Smooth muscle cell (in vitro differentiated cells): ENCODE measurements at regions not wholly inside any gene's neighbourhood (a gene's known extent, or its start where the extent isn't known, plus 50 kb on each side); places are given as distances from the start of the nearest gene placed in this dataset.

Experiments used
- DNase-seq: peaks from one replicate; lab custom pipeline; 2025; ENCODE audit not compliant: unreplicated experiment; lab: John Stamatoyannopoulos, UW
- H2AFZ ChIP-seq: fragments of 200-600 bp; sonication (generic); 2 replicates; pipeline ENCODE4 v1.6.0; 2016; ENCODE audit warnings: antibody characterized with exemption, low read depth, mild to moderate bottlenecking
- H3F3A ChIP-seq: fragments of 200-600 bp; sonication (generic); 2 replicates; pipeline ENCODE4 v1.6.0; 2017; ENCODE audit warnings: antibody characterized with exemption, low read depth
- H3K27ac ChIP-seq: fragments of 200-600 bp; sonication (generic); 2 replicates; pipeline ENCODE4 v1.5.1; 2016; ENCODE audit warnings: low read depth, mild to moderate bottlenecking
- H3K27me3 ChIP-seq: fragments of 200-600 bp; sonication (generic); 2 replicates; pipeline ENCODE4 v1.6.1; 2016; ENCODE audit warnings: low read depth, mild to moderate bottlenecking
- H3K36me3 ChIP-seq: fragments of 200-600 bp; sonication (generic); 2 replicates; pipeline ENCODE4 v1.5.1; 2016; ENCODE audit warnings: low read depth
- H3K4me1 ChIP-seq: fragments of 200-600 bp; sonication (generic); 2 replicates; pipeline ENCODE4 v1.5.1; 2016; ENCODE audit warnings: low read depth
- H3K4me2 ChIP-seq: fragments of 200-600 bp; sonication (generic); 2 replicates; pipeline ENCODE4 v1.6.0; 2016; ENCODE audit warnings: mild to moderate bottlenecking
- H3K4me3 ChIP-seq: fragments of 200-600 bp; sonication (generic); 2 replicates; pipeline ENCODE4 v1.5.1; 2016; ENCODE audit warnings: mild to moderate bottlenecking
- H3K79me2 ChIP-seq: fragments of 200-600 bp; sonication (generic); 2 replicates; pipeline ENCODE4 v1.6.0; 2016; ENCODE audit warnings: low read depth, mild to moderate bottlenecking
- H3K9ac ChIP-seq: fragments of 200-600 bp; sonication (generic); 2 replicates; pipeline ENCODE4 v1.6.0; 2016; ENCODE audit warnings: low read depth
- H3K9me3 ChIP-seq: fragments of 200-600 bp; sonication (generic); replicated peaks from 2 replicates; pipeline ENCODE4 v1.5.1; 2016; ENCODE audit warnings: low read depth
- H4K20me1 ChIP-seq: fragments of 200-600 bp; sonication (generic); 2 replicates; pipeline ENCODE4 v1.6.0; 2016; ENCODE audit warnings: low read depth
- WGBS: methylation state at CpG from one replicate; pipeline ENCODE4 v1.1.7; 2016; ENCODE audit warnings: low lambda C conversion rate; 5-methylcytosine and 5-hydroxymethylcytosine counted together
- TF ChIP-seq, protein P1 (sequence below): fragments of 200-600 bp; sonication (generic); IDR thresholded peaks from 2 replicates; pipeline ENCODE4 v1.5.1; 2017; ENCODE audit warnings: borderline replicate concordance, mild to moderate bottlenecking, antibody characterized with exemption; ENCODE audit not compliant: insufficient read depth, poor library complexity, severe bottlenecking

- H3K4me1 ChIP-seq: no peaks in the 10 kb centered on the region
- TF ChIP-seq, protein P1, sequence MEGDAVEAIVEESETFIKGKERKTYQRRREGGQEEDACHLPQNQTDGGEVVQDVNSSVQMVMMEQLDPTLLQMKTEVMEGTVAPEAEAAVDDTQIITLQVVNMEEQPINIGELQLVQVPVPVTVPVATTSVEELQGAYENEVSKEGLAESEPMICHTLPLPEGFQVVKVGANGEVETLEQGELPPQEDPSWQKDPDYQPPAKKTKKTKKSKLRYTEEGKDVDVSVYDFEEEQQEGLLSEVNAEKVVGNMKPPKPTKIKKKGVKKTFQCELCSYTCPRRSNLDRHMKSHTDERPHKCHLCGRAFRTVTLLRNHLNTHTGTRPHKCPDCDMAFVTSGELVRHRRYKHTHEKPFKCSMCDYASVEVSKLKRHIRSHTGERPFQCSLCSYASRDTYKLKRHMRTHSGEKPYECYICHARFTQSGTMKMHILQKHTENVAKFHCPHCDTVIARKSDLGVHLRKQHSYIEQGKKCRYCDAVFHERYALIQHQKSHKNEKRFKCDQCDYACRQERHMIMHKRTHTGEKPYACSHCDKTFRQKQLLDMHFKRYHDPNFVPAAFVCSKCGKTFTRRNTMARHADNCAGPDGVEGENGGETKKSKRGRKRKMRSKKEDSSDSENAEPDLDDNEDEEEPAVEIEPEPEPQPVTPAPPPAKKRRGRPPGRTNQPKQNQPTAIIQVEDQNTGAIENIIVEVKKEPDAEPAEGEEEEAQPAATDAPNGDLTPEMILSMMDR: no peak
- no peak overlapping the region for H3K4me2 ChIP-seq
- peaks cover 3% of the 10 kb centered on the region for H3K9me3 ChIP-seq
- no peaks in the 10 kb centered on the region for H3K27me3 ChIP-seq
- H3K27ac ChIP-seq: no peak overlapping the region
- H4K20me1 ChIP-seq: no peaks in the 10 kb centered on the region
- no peaks in the 10 kb centered on the region for H3K79me2 ChIP-seq
- 63% methylated on average over 1 of the region's 1 CpG for WGBS
- H3K4me3 ChIP-seq: no peak overlapping the region
- H2AFZ ChIP-seq: no peak overlapping the region
- no peaks in the 10 kb centered on the region for H3K36me3 ChIP-seq
- no peak overlapping the region for H3K9ac ChIP-seq
- no peak for DNase-seq
- H3F3A ChIP-seq: no peaks in the 10 kb centered on the region
Observed at GRCh38 chr6:117849087-117849486, 58.0 kb upstream of the SLC35F1 start.
